K562 (cell line): ENCODE measurements at regions not wholly inside any gene's neighbourhood (a gene's known extent, or its start where the extent isn't known, plus 50 kb on each side); places are given as distances from the start of the nearest gene placed in this dataset.

Experiments used
- ATAC-seq: fragments of 200-7000 bp; cut with Tn5 transposase; 3 replicates; pipeline ENCODE4 v1.9.1; 2020; ENCODE audit warnings: moderate library complexity
- BruUV-seq: library from RNA; stranded (reverse); fragments of 400-500 nt; replicated peaks from 2 replicates; lab custom pipeline; 2021; lab: Mats Ljungman, UMichigan
- CTCF ChIA-PET: fragments of 300-600 bp; formaldehyde crosslinking; extraction: SDS; loops from one replicate; lab custom pipeline; 2021; ENCODE audit warnings: low intra/inter-chr PET ratio; lab: Yijun Ruan, JAX
- POLR2A ChIA-PET: fragments of 300-600, 350-650 bp; sonication (Branson Sonifier 250); formaldehyde crosslinking; extraction: SDS; loops from one replicate; lab custom pipeline; 2021; ENCODE audit warnings: antibody characterized with exemption, inconsistent platforms; lab: Yijun Ruan, JAX
- DNase-seq, 4 experiments: peaks; one replicate each; pipeline versions ENCODE4 v3.0.0 to v3.0.0-alpha.2; 2011 to 2018; ENCODE audit warnings: low spot score in 3 of 4, mixed read lengths in 3 of 4; ENCODE audit errors: extremely low read depth in 1 of 4
- FAIRE-seq: peaks from 2 replicates; lab custom pipeline; 2011; peaks lifted over from hg19 to GRCh38; lab: Jason Lieb, UNC
- H2AFZ ChIP-seq: 2 replicates; pipeline ENCODE4 v1.6.0; 2011; ENCODE audit warnings: low read depth, low read length, control low read depth, inconsistent platforms
- H3K27ac ChIP-seq: fragments of 200-600 bp; 3 replicates; pipeline ENCODE4 v1.8.0; 2011; ENCODE audit warnings: low read depth, mild to moderate bottlenecking, control low read depth, inconsistent platforms, low read length, moderate library complexity, mixed read lengths; ENCODE audit errors: extremely low read depth
- H3K27me3 ChIP-seq, 2 experiments: fragments of 300-600 bp in 1 of 2; 2 replicates in 1 of 2; 3 replicates in 1 of 2; pipeline versions ENCODE4 v1.6.0 to v1.8.0; 2011; ENCODE audit warnings: inconsistent platforms in 2 of 2, low read length in 2 of 2, mild to moderate bottlenecking in 1 of 2, mixed read lengths in 1 of 2, moderate library complexity in 1 of 2; ENCODE audit not compliant: control insufficient read depth in 2 of 2, insufficient read depth in 2 of 2
- H3K36me3 ChIP-seq: fragments of 300-600 bp; 3 replicates; pipeline ENCODE4 v1.8.0; 2011; ENCODE audit warnings: mild to moderate bottlenecking, low read length, inconsistent platforms; ENCODE audit not compliant: control insufficient read depth, insufficient read depth
- H3K4me1 ChIP-seq, 2 experiments: fragments of 200-600 bp in 1 of 2; replicated peaks in 1 of 2; 2 replicates in 1 of 2; 3 replicates in 1 of 2; pipeline versions ENCODE4 v1.5.1 to v1.8.0; 2011; ENCODE audit warnings: inconsistent platforms in 2 of 2, low read length in 2 of 2, mild to moderate bottlenecking in 1 of 2, mixed read lengths in 1 of 2, moderate library complexity in 1 of 2; ENCODE audit not compliant: control insufficient read depth in 2 of 2, insufficient read depth in 2 of 2
- H3K4me2 ChIP-seq: 2 replicates; pipeline ENCODE4 v1.6.1; 2011; ENCODE audit warnings: low read length, control low read depth, inconsistent platforms, mixed read lengths; ENCODE audit not compliant: insufficient read depth
- H3K4me3 ChIP-seq: fragments of 200-600 bp; sonication (generic), shearing (Covaris generic); 2 replicates; pipeline ENCODE4 v1.5.1; 2016; ENCODE audit warnings: control low read depth, inconsistent platforms
- H3K79me2 ChIP-seq: fragments of 200-600 bp; 3 replicates; pipeline ENCODE4 v1.8.0; 2011; ENCODE audit warnings: low read length, inconsistent platforms; ENCODE audit not compliant: control insufficient read depth, insufficient read depth
- H3K9ac ChIP-seq, 2 experiments: 2 replicates each; pipeline versions ENCODE4 v1.6.0 to v1.6.1; 2011; ENCODE audit warnings: low read depth in 2 of 2, low read length in 2 of 2, control low read depth in 1 of 2, inconsistent platforms in 1 of 2, mild to moderate bottlenecking in 1 of 2, mixed read lengths in 1 of 2; ENCODE audit not compliant: insufficient read depth in 1 of 2
- H3K9me1 ChIP-seq: one replicate; pipeline ENCODE4 v1.6.0; 2011; ENCODE audit warnings: inconsistent platforms, mild to moderate bottlenecking, low read length, moderate library complexity; ENCODE audit not compliant: control insufficient read depth, insufficient read depth
- H3K9me3 ChIP-seq: replicated peaks from 2 replicates; pipeline ENCODE4 v1.5.1; 2011; ENCODE audit warnings: low read depth, low read length, inconsistent platforms; ENCODE audit not compliant: control insufficient read depth, insufficient read depth
- H4K20me1 ChIP-seq: replicated peaks from 2 replicates; pipeline ENCODE4 v1.6.1; 2011; ENCODE audit warnings: low read length, inconsistent platforms, mixed read lengths; ENCODE audit not compliant: control insufficient read depth, insufficient read depth
- ATF2 ChIP-seq: sonication (generic); formaldehyde crosslinking; IDR thresholded peaks from 2 replicates; pipeline ENCODE4 v1.8.1; 2022; ENCODE audit warnings: missing genetic modification reagents
- MITF ChIP-seq: IDR thresholded peaks from 2 replicates; pipeline ENCODE4 v1.6.1; 2014; ENCODE audit warnings: antibody characterized with exemption
- PML ChIP-seq: IDR thresholded peaks from 2 replicates; pipeline ENCODE4 v1.6.1; 2012; ENCODE audit warnings: low read length, inconsistent platforms
- RBM15 ChIP-seq: fragments of 200-400 bp; formaldehyde crosslinking; IDR thresholded peaks from 2 replicates; pipeline ENCODE4 v1.6.1; 2018; ENCODE audit warnings: mild to moderate bottlenecking, low read length, moderate library complexity; ENCODE audit not compliant: insufficient read depth
- SLC30A9 ChIP-seq: fragments of 250-450 bp; sonication (Bioruptor Pico); IDR thresholded peaks from 2 replicates; pipeline ENCODE4 v1.8.0; 2022; ENCODE audit warnings: mild to moderate bottlenecking, moderate library complexity
- ZFP30 ChIP-seq: fragments of 250-450 bp; sonication (Bioruptor Pico); IDR thresholded peaks from 2 replicates; pipeline ENCODE4 v1.8.0; 2022; ENCODE audit warnings: moderate library complexity, mild to moderate bottlenecking, inconsistent platforms, borderline replicate concordance
- in situ Hi-C: fragments of 300-500 bp; cut with MboI; formaldehyde crosslinking; loops from 4 replicates; pipeline ENCODE4 v1.15.0; 2018; ENCODE audit warnings: inconsistent platforms, mixed read lengths
- intact Hi-C: fragments of 100-400 bp; cut with micrococcal nuclease; formaldehyde crosslinking; loops from 2 replicates; pipeline ENCODE4 v1.14.2; 2022
- TF ChIP-seq, protein P1 (sequence below), 2 experiments: IDR thresholded peaks; 2 replicates each; pipeline ENCODE4 v1.6.1; 2012; ENCODE audit warnings: improper control_type of control experiment in 2 of 2, low read depth in 2 of 2, low read length in 2 of 2, borderline replicate concordance in 1 of 2
- TF ChIP-seq, protein P2 (sequence below), 2 experiments: fragments of 450-650 bp; IDR thresholded peaks; 2 replicates each; pipeline ENCODE4 v1.6.1; 2016

DNA sequence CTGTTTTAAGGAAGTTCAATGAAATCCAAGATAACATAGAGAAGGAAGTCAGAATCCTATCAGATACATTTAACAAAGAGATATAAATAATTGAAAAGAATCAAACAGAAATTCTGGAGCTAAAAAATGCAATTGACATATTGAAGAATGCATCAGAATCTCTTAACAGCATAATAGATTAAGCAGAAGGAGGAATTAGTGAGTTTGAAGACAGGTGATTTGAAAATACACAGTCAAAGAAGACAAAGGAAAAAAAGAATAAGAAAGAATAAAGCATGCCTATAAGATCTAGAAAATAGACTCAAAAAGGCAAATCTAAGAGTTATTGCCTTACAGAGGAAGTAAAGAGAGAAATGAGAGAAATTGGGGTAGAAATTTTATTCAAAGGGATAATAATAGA, 204.1 kb downstream of the SS18 start:
- Histone ChIP-seq H3K9ac (no peak overlapping the region), H3K36me3 (no peaks in the 10 kb centered on the region), H3K79me2 (no peaks in the 10 kb centered on the region), H3K4me3 (no peak overlapping the region), H3K4me2 (no peak overlapping the region), H3K4me1 (no peaks in the 10 kb centered on the region), H3K27me3 (no peaks in the 10 kb centered on the region), H2AFZ (no peak overlapping the region), H3K9me1 (no peaks in the 10 kb centered on the region), H4K20me1 (no peaks in the 10 kb centered on the region), H3K27ac (no peak overlapping the region), H3K9me3 (no peaks in the 10 kb centered on the region)
- FAIRE-seq (no peak), ATAC-seq (no peak), DNase-seq (no peak)
- in situ Hi-C loops (no loop called here), intact Hi-C loops (no loop called here)
- ChIA-PET CTCF (no interaction called here), POLR2A (no interaction called here)
- TF ChIP-seq, protein P1, sequence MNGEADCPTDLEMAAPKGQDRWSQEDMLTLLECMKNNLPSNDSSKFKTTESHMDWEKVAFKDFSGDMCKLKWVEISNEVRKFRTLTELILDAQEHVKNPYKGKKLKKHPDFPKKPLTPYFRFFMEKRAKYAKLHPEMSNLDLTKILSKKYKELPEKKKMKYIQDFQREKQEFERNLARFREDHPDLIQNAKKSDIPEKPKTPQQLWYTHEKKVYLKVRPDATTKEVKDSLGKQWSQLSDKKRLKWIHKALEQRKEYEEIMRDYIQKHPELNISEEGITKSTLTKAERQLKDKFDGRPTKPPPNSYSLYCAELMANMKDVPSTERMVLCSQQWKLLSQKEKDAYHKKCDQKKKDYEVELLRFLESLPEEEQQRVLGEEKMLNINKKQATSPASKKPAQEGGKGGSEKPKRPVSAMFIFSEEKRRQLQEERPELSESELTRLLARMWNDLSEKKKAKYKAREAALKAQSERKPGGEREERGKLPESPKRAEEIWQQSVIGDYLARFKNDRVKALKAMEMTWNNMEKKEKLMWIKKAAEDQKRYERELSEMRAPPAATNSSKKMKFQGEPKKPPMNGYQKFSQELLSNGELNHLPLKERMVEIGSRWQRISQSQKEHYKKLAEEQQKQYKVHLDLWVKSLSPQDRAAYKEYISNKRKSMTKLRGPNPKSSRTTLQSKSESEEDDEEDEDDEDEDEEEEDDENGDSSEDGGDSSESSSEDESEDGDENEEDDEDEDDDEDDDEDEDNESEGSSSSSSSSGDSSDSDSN (IDR thresholded peaks at IDR 0.05; ENCODE audit: borderline replicate concordance in 1 of 2, low read depth in 2 of 2, low read length in 2 of 2), result no peak
- no peak for TF ChIP-seq SLC30A9
- TF ChIP-seq MITF, result no peak
- TF ChIP-seq PML, result no peak
- TF ChIP-seq, protein P2, sequence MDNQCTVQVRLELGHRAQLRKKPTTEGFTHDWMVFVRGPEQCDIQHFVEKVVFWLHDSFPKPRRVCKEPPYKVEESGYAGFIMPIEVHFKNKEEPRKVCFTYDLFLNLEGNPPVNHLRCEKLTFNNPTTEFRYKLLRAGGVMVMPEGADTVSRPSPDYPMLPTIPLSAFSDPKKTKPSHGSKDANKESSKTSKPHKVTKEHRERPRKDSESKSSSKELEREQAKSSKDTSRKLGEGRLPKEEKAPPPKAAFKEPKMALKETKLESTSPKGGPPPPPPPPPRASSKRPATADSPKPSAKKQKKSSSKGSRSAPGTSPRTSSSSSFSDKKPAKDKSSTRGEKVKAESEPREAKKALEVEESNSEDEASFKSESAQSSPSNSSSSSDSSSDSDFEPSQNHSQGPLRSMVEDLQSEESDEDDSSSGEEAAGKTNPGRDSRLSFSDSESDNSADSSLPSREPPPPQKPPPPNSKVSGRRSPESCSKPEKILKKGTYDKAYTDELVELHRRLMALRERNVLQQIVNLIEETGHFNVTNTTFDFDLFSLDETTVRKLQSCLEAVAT (IDR thresholded peaks at IDR 0.05), result no peak
- TF ChIP-seq ZFP30 (CRISPR knock-in tag), result peak; percentile 77; the same call in 1 of the 2 replicates
- no peak for TF ChIP-seq ATF2
- no peak for TF ChIP-seq RBM15
- BruUV-seq, result no TSS peak
